Stimulated activated naive CD8-positive, alpha-beta T cell treated with anti-CD3 and anti-CD28 coated beads, Interleukin-15, Interleukin-2, amounts not matched to agents 100 U/mL and 50 U/mL, for 24 hours (primary cell): ENCODE measurements at regions not wholly inside any gene's neighbourhood (a gene's known extent, or its start where the extent isn't known, plus 50 kb on each side); places are given as distances from the start of the nearest gene placed in this dataset.

ENCODE experiments used
- ATAC-seq: fragments of 150-1000 bp; cut with Tn5 transposase; one replicate; pipeline ENCODE4 v1.10.0; 2021
- DNase-seq: peaks from one replicate; pipeline ENCODE4 v3.0.0; 2021

- ATAC-seq (no peak), DNase-seq (no peak)
These were observed 434.4 kb downstream of the HRH4 start for GRCh38 chr18:24894880-24895279.

GRCh38 chr18:24897461-24897860 is 437.0 kb downstream of the HRH4 start:
- no peak for DNase-seq
- ATAC-seq, result no peak

DNA sequence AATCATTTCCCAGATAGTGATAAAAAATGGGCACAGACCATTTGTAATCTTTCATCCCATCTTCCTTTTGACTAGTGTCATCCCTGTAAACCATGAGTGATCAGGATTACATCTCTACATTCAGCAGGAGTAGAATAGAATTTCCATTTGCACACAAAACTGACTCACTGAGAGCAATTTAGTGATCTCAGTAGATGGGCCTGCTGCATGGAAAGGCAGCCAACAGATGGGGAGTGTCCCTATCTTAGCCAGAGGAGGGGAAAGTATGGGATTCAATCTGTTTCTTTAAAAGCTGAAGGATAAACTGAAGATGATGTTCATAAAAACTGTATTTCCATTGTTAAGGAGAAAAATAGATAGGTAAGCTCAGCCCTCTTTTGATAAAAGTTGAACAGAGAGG is 441.7 kb downstream of the ZNF521 start:
- no peak for DNase-seq
- ATAC-seq, result no peak

DNA sequence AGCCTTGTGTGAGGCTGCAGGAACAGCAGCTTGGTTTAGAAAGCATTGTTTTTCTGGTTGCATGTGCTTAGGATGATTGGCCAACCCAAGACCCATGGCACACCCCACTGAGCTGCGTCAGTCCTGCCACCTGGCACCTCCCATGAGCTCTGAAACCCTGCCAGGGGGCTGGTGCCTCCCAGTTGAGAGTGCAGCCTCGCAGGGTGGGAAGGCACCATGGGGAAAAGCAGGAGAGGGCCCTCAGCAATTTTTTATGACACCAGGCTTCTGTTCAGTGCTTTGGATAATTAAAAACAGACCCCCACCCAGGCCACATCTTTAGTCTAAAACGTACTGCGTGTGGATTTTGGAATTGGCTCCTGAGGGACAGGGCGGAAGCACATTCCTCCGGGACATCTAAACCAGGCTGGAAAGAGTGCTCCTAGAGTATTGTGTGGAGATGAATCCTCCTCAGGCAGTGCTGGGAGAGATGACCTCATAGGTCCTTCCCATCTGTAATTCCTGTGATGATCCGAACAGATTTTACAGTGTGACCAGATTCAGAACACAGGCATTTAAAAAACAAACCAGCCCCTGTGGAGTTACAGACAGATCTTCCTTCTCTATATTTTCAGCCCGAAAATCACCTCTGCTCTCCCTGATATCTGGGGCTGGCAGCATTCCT is 438.3 kb downstream of the ZNF521 start:
- ATAC-seq (no peak), DNase-seq (no peak)

GRCh38 chr18:24914171-24914525 is 437.8 kb downstream of the ZNF521 start:
- ATAC-seq (no peak), DNase-seq (no peak)

DNA sequence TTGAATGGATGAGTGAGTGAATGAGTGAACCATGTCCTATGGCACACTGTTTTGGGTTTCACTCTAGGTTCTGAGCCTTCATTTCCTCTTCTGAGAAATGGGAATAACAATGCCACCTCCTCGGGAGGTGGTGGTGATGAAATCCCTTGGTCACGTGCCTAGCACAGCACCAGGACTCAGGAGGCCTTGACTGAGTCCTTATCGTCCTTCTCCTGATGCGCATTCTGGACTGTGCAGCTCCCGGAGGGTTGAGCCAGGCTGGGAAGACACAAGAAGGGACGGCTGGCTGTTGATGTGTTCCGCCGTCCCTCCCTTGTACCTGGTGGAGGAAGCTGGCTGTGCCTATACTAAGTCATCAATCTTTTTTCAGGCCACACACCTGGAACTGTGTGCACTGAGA is 437.3 kb downstream of the ZNF521 start:
- ATAC-seq, result no peak
- DNase-seq, result no peak

DNA sequence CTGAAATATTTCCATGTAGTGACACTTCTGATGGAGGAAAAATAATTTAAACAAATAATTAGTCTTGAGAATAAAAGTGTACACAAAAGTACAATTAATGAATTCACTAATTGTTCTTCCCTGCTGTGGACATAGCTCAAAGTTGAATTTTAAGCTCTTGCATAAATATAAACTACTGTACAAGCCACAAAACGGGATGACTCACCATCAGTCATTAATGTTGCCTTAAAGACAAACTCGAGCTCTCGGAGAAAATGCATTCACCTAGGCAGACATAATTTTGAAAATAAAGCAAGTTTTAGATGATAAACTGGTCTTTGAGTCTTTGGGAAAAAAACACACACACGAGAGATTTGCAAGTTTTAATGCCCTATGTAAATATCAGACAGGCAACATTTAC is 436.4 kb downstream of the ZNF521 start:
- ATAC-seq (no peak), DNase-seq (no peak)

- DNase-seq (no peak), ATAC-seq (no peak)
These were observed 434.2 kb downstream of the ZNF521 start for GRCh38 chr18:24917767-24918166.

GRCh38 chr18:24918257-24918656 is 433.7 kb downstream of the ZNF521 start:
- no peak for ATAC-seq
- no peak for DNase-seq

DNA sequence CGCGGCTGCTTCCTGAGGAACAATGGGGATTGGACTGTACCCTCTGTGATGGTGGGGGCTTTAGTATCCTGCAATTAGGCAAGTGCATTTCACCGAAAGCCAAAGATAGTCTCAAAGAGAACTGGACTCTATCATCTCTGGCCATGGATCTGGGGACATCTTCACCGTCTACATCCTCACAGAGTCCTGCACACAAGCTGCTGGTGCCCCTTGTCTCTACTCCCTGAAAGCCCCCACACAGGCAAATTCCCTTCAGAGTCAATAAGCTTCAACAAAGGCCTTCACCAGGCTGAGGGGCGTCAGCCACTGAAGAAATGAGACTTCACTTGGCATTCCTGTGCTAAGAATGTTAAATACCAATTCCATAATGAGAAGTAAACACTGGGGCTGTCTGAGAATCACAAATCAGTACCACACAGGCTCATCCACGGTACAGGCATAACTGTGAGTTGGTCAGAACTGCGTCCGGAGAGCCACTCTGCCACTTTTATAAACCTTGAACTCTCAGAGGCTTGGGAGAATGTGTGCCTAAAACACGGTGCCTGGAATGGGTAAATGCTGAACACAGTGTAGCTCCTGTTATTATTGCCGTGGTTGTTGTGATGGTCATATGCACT is 432.7 kb downstream of the ZNF521 start:
- DNase-seq, result no peak
- ATAC-seq, result no peak

- no peak for ATAC-seq
- no peak for DNase-seq
These were observed 429.5 kb downstream of the ZNF521 start for GRCh38 chr18:24922491-24922890.

GRCh38 chr18:24923138-24923537 is 428.8 kb downstream of the ZNF521 start:
- ATAC-seq (no peak), DNase-seq (no peak)

- DNase-seq (no peak), ATAC-seq (no peak)
These were observed 427.8 kb downstream of the ZNF521 start for GRCh38 chr18:24924066-24924716.

DNA sequence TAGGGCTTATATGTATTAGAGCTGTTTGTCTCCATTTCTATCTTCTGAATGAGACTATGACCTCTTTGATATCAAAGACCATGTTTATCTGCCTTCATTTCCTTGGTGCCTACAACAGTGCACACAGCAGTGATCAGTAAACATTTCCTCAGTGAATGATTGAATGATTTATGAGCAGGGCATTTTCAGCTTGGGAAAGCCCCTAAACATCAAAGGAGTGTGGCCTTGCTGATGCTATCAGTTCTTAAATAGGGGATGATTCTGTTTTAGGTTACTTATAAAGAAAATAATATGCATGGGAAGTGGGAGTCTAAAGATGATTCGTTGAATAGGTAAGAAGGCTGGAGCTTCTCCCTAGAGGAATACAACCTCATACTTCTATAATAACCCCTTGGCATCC is 425.3 kb downstream of the ZNF521 start:
- no peak for ATAC-seq
- no peak for DNase-seq

GRCh38 chr18:24928301-24928878 is 423.6 kb downstream of the ZNF521 start:
- ATAC-seq (no peak), DNase-seq (no peak)

DNA sequence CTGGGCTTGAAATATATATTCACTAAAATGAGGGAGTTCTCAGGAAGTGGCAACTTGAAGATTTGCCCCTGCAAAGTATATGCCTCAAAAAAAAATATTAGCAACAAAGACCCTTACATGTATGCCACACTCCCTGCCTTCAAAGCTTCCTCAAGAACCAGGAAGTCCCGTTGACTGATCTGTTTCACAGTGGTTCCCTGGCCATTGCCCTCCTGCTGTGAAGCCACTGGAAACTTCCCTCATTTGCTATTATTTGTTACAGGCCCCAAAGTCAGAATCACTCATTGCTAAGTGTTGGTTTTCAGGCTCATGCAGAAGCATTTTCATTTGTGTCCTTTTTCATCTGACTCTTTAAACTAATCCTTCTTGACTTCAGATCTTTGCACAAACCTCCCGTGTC is 421.5 kb downstream of the ZNF521 start:
- no peak for DNase-seq
- no peak for ATAC-seq

DNA sequence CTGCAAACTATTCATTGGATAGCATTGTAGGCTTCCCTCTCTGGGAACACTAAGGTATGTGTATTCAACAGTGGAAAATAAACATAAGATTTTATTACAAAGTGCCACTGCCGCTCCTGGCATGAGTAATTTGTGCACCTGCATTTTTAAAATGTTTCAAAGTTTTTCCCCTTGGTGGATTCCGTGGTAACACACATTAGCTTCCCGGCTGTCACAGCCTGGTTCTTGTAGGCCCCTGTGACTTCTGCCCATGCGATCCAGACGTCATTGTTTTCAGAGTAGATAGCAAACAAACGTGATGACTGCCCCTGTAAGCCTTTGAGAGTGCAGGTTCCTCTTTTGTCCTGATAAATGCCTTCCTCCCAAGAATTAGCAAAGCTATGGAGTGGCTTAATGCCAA is 421.0 kb downstream of the ZNF521 start:
- DNase-seq, result no peak

GRCh38 chr18:24933345-24933744 is 418.6 kb downstream of the ZNF521 start:
- ATAC-seq (no peak), DNase-seq (no peak)

More for the DNA sequence above, 421.0 kb downstream of the ZNF521 start:
- ATAC-seq, result no peak

GRCh38 chr18:24934258-24934932 is 417.6 kb downstream of the ZNF521 start:
- no peak for ATAC-seq
- DNase-seq, result no peak

DNA sequence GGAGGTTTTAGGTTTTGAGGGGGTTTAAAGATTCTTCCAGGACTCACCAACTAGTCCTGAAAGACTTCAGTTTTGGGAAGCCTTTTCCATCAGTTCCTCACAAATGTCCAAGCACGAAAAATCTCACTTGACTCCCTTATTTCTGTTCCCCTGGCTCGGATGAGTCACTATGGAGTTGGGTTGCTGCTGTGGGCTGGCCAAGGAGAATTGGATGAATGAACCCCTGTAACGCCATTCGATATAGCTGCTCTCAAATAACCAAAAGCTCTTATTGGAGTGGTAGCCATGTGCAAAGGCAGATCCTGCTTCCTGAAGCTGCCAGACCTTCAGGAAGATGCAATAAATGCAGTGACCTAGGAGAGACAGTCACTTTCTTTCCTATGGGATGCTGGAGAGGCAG is 417.0 kb downstream of the ZNF521 start:
- no peak for ATAC-seq

GRCh38 chr18:24935896-24936295 is 416.1 kb downstream of the ZNF521 start:
- no peak for DNase-seq
- ATAC-seq, result no peak

More for the DNA sequence above, 417.0 kb downstream of the ZNF521 start:
- no peak for DNase-seq

- no peak for DNase-seq
- ATAC-seq, result no peak
These were observed 415.3 kb downstream of the ZNF521 start for GRCh38 chr18:24936691-24937090.
